Naive thymus-derived CD4-positive, alpha-beta T cell (primary cell): ENCODE measurements at regions not wholly inside any gene's neighbourhood (a gene's known extent, or its start where the extent isn't known, plus 50 kb on each side); places are given as distances from the start of the nearest gene placed in this dataset.

Experiments
- ATAC-seq: fragments of 150-1000 bp; cut with Tn5 transposase; 2 replicates; pipeline ENCODE4 v1.10.0; 2021; ENCODE audit warnings: mild to moderate bottlenecking, moderate library complexity
- CTCF ChIA-PET: fragments of 350-600 bp; sonication (Branson Sonifier 250); formaldehyde crosslinking; loops from one replicate; lab custom pipeline; 2021; ENCODE audit warnings: antibody characterized with exemption; lab: Charles Lee
- POLR2A ChIA-PET: fragments of 350-600 bp; sonication (Branson Sonifier 250); formaldehyde crosslinking; loops from one replicate; lab custom pipeline; 2021; ENCODE audit warnings: antibody characterized with exemption, inconsistent platforms; lab: Charles Lee
- DNase-seq, 9 donors: peaks; one replicate each; pipeline versions ENCODE4 v3.0.0 to v3.0.0-alpha.2; 2020 to 2022; ENCODE audit warnings: mixed read lengths in 1 of 9
- H3K27ac ChIP-seq: one replicate; pipeline ENCODE4 v1.7.0; 2013; ENCODE audit warnings: mild to moderate bottlenecking, low read depth, low read length, moderate library complexity
- H3K27me3 ChIP-seq, 2 donors: one replicate each; pipeline ENCODE4 v1.7.0; 2013; ENCODE audit warnings: low read length in 2 of 2, mild to moderate bottlenecking in 2 of 2, moderate library complexity in 2 of 2; ENCODE audit not compliant: control insufficient read depth in 2 of 2, insufficient read depth in 2 of 2
- H3K36me3 ChIP-seq, 3 experiments: 1 replicate in 2 of 3; 2 replicates in 1 of 3; pipeline ENCODE4 v1.7.0; 2013; ENCODE audit warnings: low read length in 3 of 3, mild to moderate bottlenecking in 3 of 3, moderate library complexity in 1 of 3; ENCODE audit not compliant: insufficient read depth in 3 of 3, control insufficient read depth in 2 of 3
- H3K4me1 ChIP-seq, 2 donors: one replicate each; pipeline ENCODE4 v1.7.0; 2013; ENCODE audit warnings: low read length in 2 of 2, mild to moderate bottlenecking in 2 of 2, moderate library complexity in 1 of 2; ENCODE audit not compliant: control insufficient read depth in 2 of 2, insufficient read depth in 2 of 2
- H3K4me3 ChIP-seq: 2 replicates; pipeline ENCODE4 v1.7.0; 2013; ENCODE audit warnings: mild to moderate bottlenecking, low read length
- H3K9me3 ChIP-seq, 3 experiments: 1 replicate in 2 of 3; 2 replicates in 1 of 3; pipeline ENCODE4 v1.7.0; 2013; ENCODE audit warnings: low read length in 3 of 3; ENCODE audit not compliant: control insufficient read depth in 2 of 3
- H3K27ac Mint-ChIP-seq, 9 donors: one replicate each; pipeline ENCODE4 v1.8.0; 2020 to 2022; ENCODE audit warnings: mixed read lengths in 9 of 9, mild to moderate bottlenecking in 8 of 9, moderate library complexity in 5 of 9, inconsistent platforms in 2 of 9
- H3K27me3 Mint-ChIP-seq, 5 donors: one replicate each; pipeline ENCODE4 v1.8.0; 2021 to 2022; ENCODE audit warnings: mixed read lengths in 5 of 5, mild to moderate bottlenecking in 1 of 5
- H3K36me3 Mint-ChIP-seq, 5 donors: one replicate each; pipeline ENCODE4 v1.8.0; 2020 to 2022; ENCODE audit warnings: mixed read lengths in 5 of 5, mild to moderate bottlenecking in 3 of 5, inconsistent platforms in 1 of 5
- H3K4me1 Mint-ChIP-seq, 7 donors: one replicate each; pipeline ENCODE4 v1.8.0; 2020 to 2022; ENCODE audit warnings: mixed read lengths in 7 of 7, mild to moderate bottlenecking in 3 of 7, inconsistent platforms in 1 of 7
- H3K4me3 Mint-ChIP-seq, 10 donors: one replicate each; pipeline ENCODE4 v1.8.0; 2020 to 2022; ENCODE audit warnings: mild to moderate bottlenecking in 10 of 10, mixed read lengths in 10 of 10, moderate library complexity in 6 of 10, inconsistent platforms in 2 of 10
- H3K9me3 Mint-ChIP-seq, 11 donors: one replicate each; pipeline ENCODE4 v1.8.0; 2020 to 2022; ENCODE audit warnings: mixed read lengths in 11 of 11, mild to moderate bottlenecking in 4 of 11, inconsistent platforms in 1 of 11, moderate library complexity in 1 of 11
- intact Hi-C, 2 donors: fragments of 100-400 bp; cut with micrococcal nuclease; formaldehyde crosslinking; loops; one replicate each; pipeline ENCODE4 v1.15.1; 2023

- no peaks in the 10 kb centered on the region for H3K27me3 ChIP-seq
- H3K4me1 ChIP-seq: no peaks in the 10 kb centered on the region
- H3K4me3 ChIP-seq: no peak overlapping the region
- H3K27ac ChIP-seq: no peak overlapping the region
- peaks cover 0 to 8% (median 0%) of the 10 kb centered on the region in 11 donors for H3K9me3 Mint-ChIP-seq
- ATAC-seq (no peak), DNase-seq (no peak)
- no peaks in the 10 kb centered on the region for H3K4me1 Mint-ChIP-seq
- no peaks in the 10 kb centered on the region for H3K36me3 ChIP-seq
- POLR2A ChIA-PET: no interaction called here
- no peak overlapping the region for H3K27ac Mint-ChIP-seq
- peaks cover 0 to 10% (median 0%) of the 10 kb centered on the region in 5 donors for H3K27me3 Mint-ChIP-seq
- H3K4me3 Mint-ChIP-seq: no peak overlapping the region
- H3K9me3 ChIP-seq: no peaks in the 10 kb centered on the region
- H3K36me3 Mint-ChIP-seq: peaks cover 0 to 4% (median 0%) of the 10 kb centered on the region in 5 donors
- CTCF ChIA-PET: interaction anchor here (0.7 kb wide), 1 partner anchor 20 kb away, joined by 3 read pairs; no protein-coding TSS in a partner anchor
- intact Hi-C loops: no loop called here
Measured at GRCh38 chrX:55326985-55327384, 62.3 kb upstream of the PAGE3 start.

- H3K27me3 ChIP-seq: no peaks in the 10 kb centered on the region
- Mint-ChIP-seq H3K27me3 (peaks cover 0 to 3% (median 0%) of the 10 kb centered on the region in 5 donors), H3K9me3 (no peaks in the 10 kb centered on the region), H3K4me1 (peaks cover 0 to 14% (median 7%) of the 10 kb centered on the region in 7 donors), H3K27ac (peak overlapping the region in 7 of 9 donors; percentile 57 to 82 (median 69)), H3K36me3 (no peaks in the 10 kb centered on the region), H3K4me3 (peak overlapping the region in 7 of 10 donors; percentile 27 to 66 (median 39))
- H3K4me3 ChIP-seq: no peak overlapping the region
- ATAC-seq: no peak
- ChIA-PET CTCF (no interaction called here), POLR2A (no interaction called here)
- H3K27ac ChIP-seq: no peak overlapping the region
- H3K36me3 ChIP-seq: no peaks in the 10 kb centered on the region
- H3K4me1 ChIP-seq: peaks cover 0 to 7% of the 10 kb centered on the region in 2 donors
- intact Hi-C loops: no loop called here
- DNase-seq: peak in 4 of 9 donors; percentile 3 to 28 (median 16)
- H3K9me3 ChIP-seq: no peaks in the 10 kb centered on the region
Measured at GRCh38 chrX:55335296-55335695, 70.6 kb upstream of the PAGE3 start.

GRCh38 chrX:55336176-55336575, 71.5 kb upstream of the PAGE3 start:
- no peaks in the 10 kb centered on the region for H3K36me3 ChIP-seq
- ATAC-seq (no peak), DNase-seq (no peak)
- Mint-ChIP-seq H3K27ac (no peak overlapping the region), H3K9me3 (no peaks in the 10 kb centered on the region), H3K36me3 (no peaks in the 10 kb centered on the region), H3K27me3 (peaks cover 0 to 2% (median 0%) of the 10 kb centered on the region in 5 donors), H3K4me1 (peaks cover 4 to 18% (median 12%) of the 10 kb centered on the region in 7 donors), H3K4me3 (no peak overlapping the region)
- peaks cover 0 to 7% of the 10 kb centered on the region in 2 donors for H3K4me1 ChIP-seq
- ChIA-PET CTCF (no interaction called here), POLR2A (no interaction called here)
- no peak overlapping the region for H3K4me3 ChIP-seq
- no peak overlapping the region for H3K27ac ChIP-seq
- no peaks in the 10 kb centered on the region for H3K27me3 ChIP-seq
- intact Hi-C loops: no loop called here
- H3K9me3 ChIP-seq: no peaks in the 10 kb centered on the region

- no peak for DNase-seq
- Mint-ChIP-seq H3K27ac (peak overlapping the region in 4 of 9 donors; percentile 32 to 49 (median 42)), H3K4me1 (peaks cover 10 to 26% (median 21%) of the 10 kb centered on the region in 7 donors), H3K27me3 (peaks cover 0 to 9% (median 0%) of the 10 kb centered on the region in 5 donors), H3K4me3 (no peak overlapping the region), H3K9me3 (peaks cover 0 to 4% (median 0%) of the 10 kb centered on the region in 11 donors), H3K36me3 (no peaks in the 10 kb centered on the region)
- no peaks in the 10 kb centered on the region for H3K27me3 ChIP-seq
- no peak overlapping the region for H3K4me3 ChIP-seq
- no peaks in the 10 kb centered on the region for H3K9me3 ChIP-seq
- H3K4me1 ChIP-seq: peaks cover 0 to 7% of the 10 kb centered on the region in 2 donors
- ATAC-seq: no peak
- H3K36me3 ChIP-seq: no peaks in the 10 kb centered on the region
- CTCF ChIA-PET: no interaction called here
- intact Hi-C loops: no loop called here
- POLR2A ChIA-PET: no interaction called here
- H3K27ac ChIP-seq: no peak overlapping the region
Measured at GRCh38 chrX:55340896-55341433, 76.2 kb upstream of the PAGE3 start.

- peak; percentile 80 for ATAC-seq
- Histone ChIP-seq H3K27me3 (no peaks in the 10 kb centered on the region), H3K36me3 (no peaks in the 10 kb centered on the region), H3K27ac (no peak overlapping the region), H3K4me3 (no peak overlapping the region), H3K4me1 (peaks cover 0 to 7% of the 10 kb centered on the region in 2 donors), H3K9me3 (no peaks in the 10 kb centered on the region)
- Mint-ChIP-seq H3K27me3 (peaks cover 0 to 9% (median 0%) of the 10 kb centered on the region in 5 donors), H3K9me3 (peaks cover 0 to 4% (median 0%) of the 10 kb centered on the region in 11 donors), H3K36me3 (no peaks in the 10 kb centered on the region), H3K27ac (peak overlapping the region in 5 of 9 donors; percentile 19 to 35 (median 24)), H3K4me1 (peaks cover 10 to 26% (median 21%) of the 10 kb centered on the region in 7 donors), H3K4me3 (peak overlapping the region in 9 of 10 donors; percentile 0 to 65 (median 22))
- ChIA-PET CTCF (interaction anchor here (1.0 kb wide), 1 partner anchor 15 kb away, joined by 3 read pairs; no protein-coding TSS in a partner anchor), POLR2A (no interaction called here)
- intact Hi-C loops: loop anchor here (1.0 to 2.0 kb wide), 3 partner anchors 182 to 342 kb away; partner anchors contain the start of gene APEX2 (in 1 of the 2)
- DNase-seq: peak in 8 of 9 donors; percentile 21 to 72 (median 52)
Measured at GRCh38 chrX:55342533-55343501, 78.1 kb upstream of the PAGE3 start.

- intact Hi-C loops: loop anchor here in 1 of 2 donors (1.0 kb wide), 1 partner anchor 41 kb away; no protein-coding TSS in a partner anchor
- Histone ChIP-seq H3K27ac (no peak overlapping the region), H3K9me3 (no peaks in the 10 kb centered on the region), H3K27me3 (no peaks in the 10 kb centered on the region), H3K4me1 (peaks cover 0 to 9% of the 10 kb centered on the region in 2 donors), H3K4me3 (no peak overlapping the region), H3K36me3 (no peaks in the 10 kb centered on the region)
- no peak for ATAC-seq
- peaks cover 0 to 10% (median 6%) of the 10 kb centered on the region in 5 donors for H3K36me3 Mint-ChIP-seq
- ChIA-PET POLR2A (interaction anchor here (0.6 to 1.7 kb wide), 3 partner anchors 16 to 95 kb away, joined by 3 to 4 read pairs (median 3); partner anchors contain the start of gene MAGEH1), CTCF (no interaction called here)
- H3K9me3 Mint-ChIP-seq: peaks cover 3 to 30% (median 11%) of the 10 kb centered on the region in 11 donors
- H3K4me3 Mint-ChIP-seq: no peak overlapping the region
- H3K27me3 Mint-ChIP-seq: peaks cover 0 to 4% (median 0%) of the 10 kb centered on the region in 5 donors
- peak overlapping the region in 1 of 9 donors; percentile 62 for H3K27ac Mint-ChIP-seq
- no peak for DNase-seq
- H3K4me1 Mint-ChIP-seq: peaks cover 6 to 21% (median 12%) of the 10 kb centered on the region in 7 donors
Measured at GRCh38 chrX:55356609-55357008, 91.9 kb upstream of the PAGE3 start.
